Osteocyte (in vitro differentiated cells): ENCODE measurements at regions not wholly inside any gene's neighbourhood (a gene's known extent, or its start where the extent isn't known, plus 50 kb on each side); places are given as distances from the start of the nearest gene placed in this dataset.

ENCODE experiments used
- DNase-seq: peaks from one replicate; pipeline ENCODE4 v3.0.0; 2021; ENCODE audit warnings: mixed read lengths; ENCODE audit not compliant: unreplicated experiment; ENCODE audit errors: extremely low spot score
- H3K27ac Mint-ChIP-seq: one replicate; pipeline ENCODE4 v1.8.0; 2021; ENCODE audit warnings: mild to moderate bottlenecking, mixed read lengths; ENCODE audit not compliant: unreplicated experiment
- H3K27me3 Mint-ChIP-seq: one replicate; pipeline ENCODE4 v1.8.0; 2021; ENCODE audit warnings: mixed read lengths; ENCODE audit not compliant: unreplicated experiment
- H3K36me3 Mint-ChIP-seq: one replicate; pipeline ENCODE4 v1.8.0; 2021; ENCODE audit warnings: mixed read lengths; ENCODE audit not compliant: unreplicated experiment
- H3K4me1 Mint-ChIP-seq: one replicate; pipeline ENCODE4 v1.8.0; 2021; ENCODE audit warnings: mixed read lengths; ENCODE audit not compliant: unreplicated experiment
- H3K4me3 Mint-ChIP-seq: one replicate; pipeline ENCODE4 v1.8.0; 2021; ENCODE audit warnings: mild to moderate bottlenecking, moderate library complexity, mixed read lengths; ENCODE audit not compliant: unreplicated experiment
- H3K9me3 Mint-ChIP-seq: one replicate; pipeline ENCODE4 v1.8.0; 2021; ENCODE audit warnings: mixed read lengths; ENCODE audit not compliant: unreplicated experiment
- TF ChIP-seq, protein P1 (sequence below): fragments of 200-600 bp; sonication (generic); IDR thresholded peaks from 2 replicates; pipeline ENCODE4 v1.5.0; 2021; ENCODE audit warnings: antibody characterized with exemption, mild to moderate bottlenecking, moderate library complexity

DNA sequence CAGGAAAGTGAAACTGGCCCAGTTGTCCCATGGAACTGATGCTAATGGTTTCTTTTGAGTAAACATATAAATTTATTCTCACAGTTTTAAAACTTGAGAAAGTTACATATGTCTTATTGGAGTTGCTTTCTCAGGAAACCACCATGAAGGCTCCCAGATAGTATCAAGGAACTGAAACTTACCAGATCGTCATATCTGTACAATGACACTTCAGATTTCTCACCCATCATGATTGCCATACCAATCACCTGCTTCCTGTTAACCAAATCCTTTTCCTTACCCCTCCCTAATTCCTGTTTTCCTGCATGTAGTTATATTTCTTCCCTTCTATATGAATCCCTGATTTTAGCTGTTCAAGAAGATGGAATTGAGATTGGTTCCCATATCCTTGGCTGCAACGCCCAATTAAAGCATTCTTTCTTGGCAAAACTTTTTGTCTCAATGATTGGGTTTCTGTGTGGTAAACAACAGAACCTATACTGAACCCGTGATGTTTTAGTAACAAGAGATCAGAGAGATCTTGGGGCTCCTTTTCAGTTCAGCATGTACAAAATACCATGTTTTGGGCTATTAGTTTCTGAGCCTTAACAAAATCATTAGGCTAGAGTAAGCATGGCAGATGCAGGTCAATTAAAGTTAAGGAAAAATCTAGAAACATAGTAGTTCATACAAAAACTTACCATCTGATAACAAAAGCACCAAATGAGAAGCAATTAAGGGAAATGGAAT is 781.3 kb upstream of the MIR17HG start:
- no peak for DNase-seq
- no peak overlapping the region for H3K4me3 Mint-ChIP-seq
- H3K27me3 Mint-ChIP-seq = no peaks in the 10 kb centered on the region
- H3K27ac Mint-ChIP-seq = no peak overlapping the region
- H3K9me3 Mint-ChIP-seq = no peaks in the 10 kb centered on the region
- no peaks in the 10 kb centered on the region for H3K4me1 Mint-ChIP-seq
- no peaks in the 10 kb centered on the region for H3K36me3 Mint-ChIP-seq
- TF ChIP-seq, protein P1, sequence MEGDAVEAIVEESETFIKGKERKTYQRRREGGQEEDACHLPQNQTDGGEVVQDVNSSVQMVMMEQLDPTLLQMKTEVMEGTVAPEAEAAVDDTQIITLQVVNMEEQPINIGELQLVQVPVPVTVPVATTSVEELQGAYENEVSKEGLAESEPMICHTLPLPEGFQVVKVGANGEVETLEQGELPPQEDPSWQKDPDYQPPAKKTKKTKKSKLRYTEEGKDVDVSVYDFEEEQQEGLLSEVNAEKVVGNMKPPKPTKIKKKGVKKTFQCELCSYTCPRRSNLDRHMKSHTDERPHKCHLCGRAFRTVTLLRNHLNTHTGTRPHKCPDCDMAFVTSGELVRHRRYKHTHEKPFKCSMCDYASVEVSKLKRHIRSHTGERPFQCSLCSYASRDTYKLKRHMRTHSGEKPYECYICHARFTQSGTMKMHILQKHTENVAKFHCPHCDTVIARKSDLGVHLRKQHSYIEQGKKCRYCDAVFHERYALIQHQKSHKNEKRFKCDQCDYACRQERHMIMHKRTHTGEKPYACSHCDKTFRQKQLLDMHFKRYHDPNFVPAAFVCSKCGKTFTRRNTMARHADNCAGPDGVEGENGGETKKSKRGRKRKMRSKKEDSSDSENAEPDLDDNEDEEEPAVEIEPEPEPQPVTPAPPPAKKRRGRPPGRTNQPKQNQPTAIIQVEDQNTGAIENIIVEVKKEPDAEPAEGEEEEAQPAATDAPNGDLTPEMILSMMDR = no peak

DNA sequence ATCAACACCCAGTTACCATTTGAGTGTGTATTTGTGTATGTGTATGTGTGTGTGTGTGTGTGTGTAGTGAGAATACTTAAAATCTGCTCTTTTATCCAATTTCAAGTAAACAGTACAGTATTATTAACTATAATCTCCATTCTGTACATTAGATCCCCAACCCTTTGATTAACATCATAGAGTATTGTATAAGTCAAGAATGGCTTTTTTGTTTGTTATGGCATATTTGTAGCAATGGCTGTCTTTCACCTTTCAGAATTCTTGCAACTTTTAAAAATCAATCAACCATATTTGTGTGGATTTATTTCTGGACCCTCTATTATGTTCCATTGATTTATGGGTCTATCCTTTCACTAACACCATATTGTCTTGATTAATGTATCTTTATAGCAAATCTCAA is 779.3 kb upstream of the MIR17HG start:
- no peak overlapping the region for H3K4me3 Mint-ChIP-seq
- H3K36me3 Mint-ChIP-seq = no peaks in the 10 kb centered on the region
- DNase-seq = no peak
- H3K9me3 Mint-ChIP-seq = no peaks in the 10 kb centered on the region
- no peaks in the 10 kb centered on the region for H3K27me3 Mint-ChIP-seq
- TF ChIP-seq, protein P1 = no peak
- H3K27ac Mint-ChIP-seq = no peak overlapping the region
- H3K4me1 Mint-ChIP-seq = no peaks in the 10 kb centered on the region

DNA sequence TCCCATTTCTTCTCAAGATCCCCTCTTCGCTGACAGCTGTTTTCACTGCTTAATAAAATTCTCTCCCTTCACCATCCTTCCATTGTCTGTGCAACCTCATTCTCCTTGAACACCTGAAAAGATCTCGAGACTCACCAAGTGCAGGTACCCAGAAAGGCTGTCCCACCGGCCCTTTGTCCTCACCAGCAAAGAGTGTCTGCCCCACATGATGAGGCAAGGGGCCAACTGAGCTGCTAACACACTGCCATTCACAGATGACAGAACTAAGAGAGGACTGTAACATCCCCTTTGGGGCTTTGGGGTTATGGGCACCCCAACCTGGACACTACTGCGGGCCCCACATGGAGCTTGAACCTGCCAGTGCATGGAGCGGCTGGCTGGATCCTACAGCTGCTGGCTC is 771.4 kb upstream of the MIR17HG start:
- TF ChIP-seq, protein P1 = no peak
- no peak overlapping the region for H3K4me3 Mint-ChIP-seq
- H3K27me3 Mint-ChIP-seq = no peaks in the 10 kb centered on the region
- no peaks in the 10 kb centered on the region for H3K4me1 Mint-ChIP-seq
- no peak overlapping the region for H3K27ac Mint-ChIP-seq
- no peaks in the 10 kb centered on the region for H3K36me3 Mint-ChIP-seq
- DNase-seq = no peak
- H3K9me3 Mint-ChIP-seq = no peaks in the 10 kb centered on the region

DNA sequence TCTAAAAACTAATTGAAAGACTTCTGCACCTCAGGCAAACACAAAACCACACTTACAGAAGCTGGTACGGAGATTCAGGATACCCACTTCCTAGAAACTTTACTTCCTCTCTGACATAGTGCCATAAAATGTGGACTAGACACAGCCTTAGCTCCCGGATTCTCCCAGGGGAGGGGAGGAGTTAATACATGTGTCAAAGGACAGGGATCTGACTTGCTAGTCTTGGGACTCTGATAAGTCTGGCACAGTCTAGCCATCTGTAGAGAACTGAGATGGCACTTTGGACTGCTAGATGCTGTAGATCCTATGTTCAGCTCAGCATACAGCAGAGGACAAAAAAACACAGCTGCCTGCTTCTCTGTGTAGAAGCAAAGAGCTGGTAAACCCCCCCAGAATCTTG is 769.8 kb upstream of the MIR17HG start:
- TF ChIP-seq, protein P1 = no peak
- Mint-ChIP-seq H3K27me3 (no peaks in the 10 kb centered on the region), H3K9me3 (no peaks in the 10 kb centered on the region), H3K4me1 (no peaks in the 10 kb centered on the region), H3K36me3 (no peaks in the 10 kb centered on the region), H3K27ac (no peak overlapping the region), H3K4me3 (no peak overlapping the region)
- DNase-seq = no peak

DNA sequence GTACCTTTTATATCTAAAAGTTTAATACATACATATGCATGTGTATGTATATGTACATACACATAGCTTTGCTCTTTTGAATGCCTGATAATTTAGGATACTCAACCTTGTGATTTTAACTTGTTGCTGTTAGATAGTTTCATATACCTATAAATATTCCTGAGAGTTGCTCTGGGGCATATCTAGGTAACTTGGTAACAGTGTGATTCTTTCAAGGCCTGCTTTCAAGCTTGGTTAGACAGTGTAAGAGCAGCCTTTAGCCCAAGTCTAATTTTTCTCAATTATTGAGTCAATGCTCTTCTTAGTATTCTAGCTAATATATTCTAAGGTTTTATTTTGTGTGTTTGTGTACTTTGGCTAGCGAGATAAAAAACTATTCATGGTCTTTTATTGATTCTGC is 762.1 kb upstream of the MIR17HG start:
- H3K27ac Mint-ChIP-seq = no peak overlapping the region
- no peak overlapping the region for H3K4me3 Mint-ChIP-seq
- H3K36me3 Mint-ChIP-seq = no peaks in the 10 kb centered on the region
- TF ChIP-seq, protein P1 = no peak
- DNase-seq = no peak
- no peaks in the 10 kb centered on the region for H3K4me1 Mint-ChIP-seq
- no peaks in the 10 kb centered on the region for H3K27me3 Mint-ChIP-seq
- peaks cover 9% of the 10 kb centered on the region for H3K9me3 Mint-ChIP-seq
